Forelimb muscle (tissue), 1 donor: ENCODE measurements at regions not wholly inside any gene's neighbourhood (a gene's known extent, or its start where the extent isn't known, plus 50 kb on each side); places are given as distances from the start of the nearest gene placed in this dataset.
"Not testable (repeated sequence)": the region's sequence is repeated elsewhere in the genome, so short reads cannot be mapped to it uniquely, and the experiment has no call there.

Source experiments
- DNase-seq: peaks from one replicate; pipeline ENCODE4 v3.0.0-alpha.2; 2013; ENCODE audit warnings: low read depth

- DNase-seq = no peak
Measured at GRCh38 chr12:91743280-91743679, 402.4 kb downstream of the BTG1 start.

GRCh38 chr12:91741932-91742331 is 403.7 kb downstream of the BTG1 start:
- no peak for DNase-seq

GRCh38 chr12:91733846-91734245 is 411.8 kb downstream of the BTG1 start:
- DNase-seq = not testable (repeated sequence)

GRCh38 chr12:91732086-91732485 is 413.6 kb downstream of the BTG1 start:
- DNase-seq = no peak

- no peak for DNase-seq
Measured at GRCh38 chr12:91729543-91729942, 416.1 kb downstream of the BTG1 start.

GRCh38 chr12:91723191-91723590 is 422.5 kb downstream of the BTG1 start:
- DNase-seq = no peak

- DNase-seq = no peak
Measured at GRCh38 chr12:91722072-91722471, 423.6 kb downstream of the BTG1 start.

- no peak for DNase-seq
Measured at GRCh38 chr12:91721023-91721422, 424.6 kb downstream of the BTG1 start.

GRCh38 chr12:91718326-91718725 is 427.3 kb downstream of the BTG1 start:
- no peak for DNase-seq

- no peak for DNase-seq
Measured at GRCh38 chr12:91717804-91718203, 427.8 kb downstream of the BTG1 start.

- not testable (repeated sequence) for DNase-seq
Measured at GRCh38 chr12:91711925-91712324, 433.7 kb downstream of the BTG1 start.

- DNase-seq = no peak
Measured at GRCh38 chr12:91706466-91706865, 439.2 kb downstream of the BTG1 start.

- no peak for DNase-seq
Measured at GRCh38 chr12:91704446-91704845, 441.2 kb downstream of the BTG1 start.

- no peak for DNase-seq
Measured at GRCh38 chr12:91703491-91704283, 442.0 kb downstream of the BTG1 start.

- DNase-seq = no peak
Measured at GRCh38 chr12:91702843-91703425, 442.7 kb downstream of the BTG1 start.

- DNase-seq = no peak
Measured at GRCh38 chr12:91695964-91696363, 449.7 kb downstream of the BTG1 start.

GRCh38 chr12:91695406-91695805 is 450.2 kb downstream of the BTG1 start:
- not testable (repeated sequence) for DNase-seq

- DNase-seq = no peak
Measured at GRCh38 chr12:91690531-91690930, 455.1 kb downstream of the BTG1 start.

GRCh38 chr12:91687052-91688017 is 458.3 kb downstream of the BTG1 start:
- no peak for DNase-seq

- DNase-seq = no peak
Measured at GRCh38 chr12:91685917-91686316, 459.7 kb downstream of the BTG1 start.

GRCh38 chr12:91681751-91682150 is 463.9 kb downstream of the BTG1 start:
- no peak for DNase-seq

GRCh38 chr12:91680864-91681263 is 464.8 kb downstream of the BTG1 start:
- no peak for DNase-seq
